ENCODE measurements at regions not wholly inside any gene's neighbourhood (a gene's known extent, or its start where the extent isn't known, plus 50 kb on each side); places are given as distances from the start of the nearest gene placed in this dataset.

GRCh38 chr11:122246874-122247273 lies 130.9 kb upstream of the BLID start:
- no peak for DNase-seq (ENCODE audit: low spot score)
- Mint-ChIP-seq H3K9me3 (no peaks in the 10 kb centered on the region), H3K36me3 (ENCODE audit: low read depth) (no peaks in the 10 kb centered on the region), H3K4me3 (no peak overlapping the region), H3K27ac (no peak overlapping the region), H3K27me3 (ENCODE audit: insufficient read depth) (no peaks in the 10 kb centered on the region), H3K4me1 (ENCODE audit: low read depth) (no peaks in the 10 kb centered on the region)
- intact Hi-C loops (cut with micrococcal nuclease), result no loop called here

DNA sequence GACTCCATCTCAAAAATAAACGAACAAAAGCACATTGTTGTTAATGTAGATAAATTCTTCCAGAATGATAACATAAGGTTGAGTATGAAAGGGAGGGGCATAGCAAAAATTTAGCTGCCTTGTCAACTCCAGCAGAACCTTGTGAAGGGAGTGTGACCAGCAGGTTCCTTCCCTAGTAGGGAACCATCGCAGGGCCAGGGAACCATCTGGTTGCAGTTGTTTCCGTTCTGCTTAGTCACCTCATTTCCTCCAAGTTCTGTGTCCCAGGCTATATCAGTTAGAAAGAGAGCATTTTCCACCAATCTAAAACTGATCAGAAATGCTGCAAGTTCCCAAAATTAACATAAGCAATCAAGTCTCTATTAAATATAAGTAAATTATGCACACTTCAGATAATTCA lies 126.7 kb upstream of the BLID start:
- Mint-ChIP-seq H3K27me3 (ENCODE audit: insufficient read depth) (no peaks in the 10 kb centered on the region), H3K27ac (no peak overlapping the region), H3K4me1 (ENCODE audit: low read depth) (no peaks in the 10 kb centered on the region), H3K9me3 (peaks cover 7% of the 10 kb centered on the region), H3K4me3 (no peak overlapping the region), H3K36me3 (ENCODE audit: low read depth) (no peaks in the 10 kb centered on the region)
- DNase-seq (ENCODE audit: low spot score), result no peak
- intact Hi-C loops (cut with micrococcal nuclease), result no loop called here

GRCh38 chr11:122241566-122241965 lies 125.6 kb upstream of the BLID start:
- no peaks in the 10 kb centered on the region for H3K36me3 Mint-ChIP-seq (ENCODE audit: low read depth)
- intact Hi-C loops (cut with micrococcal nuclease), result no loop called here
- H3K4me1 Mint-ChIP-seq (ENCODE audit: low read depth), result no peaks in the 10 kb centered on the region
- no peak for DNase-seq (ENCODE audit: low spot score)
- H3K27me3 Mint-ChIP-seq (ENCODE audit: insufficient read depth), result no peaks in the 10 kb centered on the region
- H3K27ac Mint-ChIP-seq, result no peak overlapping the region
- peaks cover 7% of the 10 kb centered on the region for H3K9me3 Mint-ChIP-seq
- no peak overlapping the region for H3K4me3 Mint-ChIP-seq

GRCh38 chr11:122240638-122241037 lies 124.6 kb upstream of the BLID start:
- Mint-ChIP-seq H3K36me3 (ENCODE audit: low read depth) (no peaks in the 10 kb centered on the region), H3K27ac (no peak overlapping the region), H3K4me3 (no peak overlapping the region), H3K4me1 (ENCODE audit: low read depth) (no peaks in the 10 kb centered on the region), H3K27me3 (ENCODE audit: insufficient read depth) (no peaks in the 10 kb centered on the region), H3K9me3 (peaks cover 7% of the 10 kb centered on the region)
- intact Hi-C loops (cut with micrococcal nuclease), result no loop called here
- DNase-seq (ENCODE audit: low spot score), result no peak

GRCh38 chr11:122235615-122236014 lies 119.6 kb upstream of the BLID start:
- H3K9me3 Mint-ChIP-seq, result peaks cover 7% of the 10 kb centered on the region
- H3K36me3 Mint-ChIP-seq (ENCODE audit: low read depth), result no peaks in the 10 kb centered on the region
- intact Hi-C loops (cut with micrococcal nuclease), result no loop called here
- DNase-seq (ENCODE audit: low spot score), result no peak
- H3K4me1 Mint-ChIP-seq (ENCODE audit: low read depth), result no peaks in the 10 kb centered on the region
- H3K27me3 Mint-ChIP-seq (ENCODE audit: insufficient read depth), result no peaks in the 10 kb centered on the region
- H3K27ac Mint-ChIP-seq, result no peak overlapping the region
- no peak overlapping the region for H3K4me3 Mint-ChIP-seq

DNA sequence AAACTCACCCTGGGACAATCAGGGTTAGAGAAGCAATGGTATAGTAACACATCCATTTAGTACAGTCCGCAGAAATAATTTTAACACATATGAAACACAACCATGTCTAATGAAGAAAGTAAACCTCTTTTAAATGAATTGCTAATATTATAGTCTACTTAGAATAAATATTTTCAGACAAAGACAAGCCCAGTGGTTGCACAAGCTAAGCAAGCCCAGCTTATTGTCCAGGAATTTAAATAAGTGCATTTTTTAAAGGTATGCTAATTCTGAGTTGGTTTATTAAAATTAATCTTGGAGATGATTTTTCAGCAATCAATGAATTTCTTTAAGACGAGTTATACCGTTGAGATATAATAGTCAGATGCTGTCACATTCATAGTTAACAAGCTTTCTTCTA lies 118.8 kb upstream of the BLID start:
- no peaks in the 10 kb centered on the region for H3K36me3 Mint-ChIP-seq (ENCODE audit: low read depth)
- no peaks in the 10 kb centered on the region for H3K4me1 Mint-ChIP-seq (ENCODE audit: low read depth)
- peaks cover 7% of the 10 kb centered on the region for H3K9me3 Mint-ChIP-seq
- H3K4me3 Mint-ChIP-seq, result no peak overlapping the region
- no peak overlapping the region for H3K27ac Mint-ChIP-seq
- intact Hi-C loops (cut with micrococcal nuclease), result no loop called here
- no peak for DNase-seq (ENCODE audit: low spot score)
- H3K27me3 Mint-ChIP-seq (ENCODE audit: insufficient read depth), result no peaks in the 10 kb centered on the region

GRCh38 chr11:122234257-122234656 lies 118.2 kb upstream of the BLID start:
- intact Hi-C loops (cut with micrococcal nuclease), result no loop called here
- Mint-ChIP-seq H3K4me3 (no peak overlapping the region), H3K27me3 (ENCODE audit: insufficient read depth) (no peaks in the 10 kb centered on the region), H3K4me1 (ENCODE audit: low read depth) (no peaks in the 10 kb centered on the region), H3K36me3 (ENCODE audit: low read depth) (no peaks in the 10 kb centered on the region), H3K27ac (no peak overlapping the region), H3K9me3 (peaks cover 7% of the 10 kb centered on the region)
- DNase-seq (ENCODE audit: low spot score), result no peak

DNA sequence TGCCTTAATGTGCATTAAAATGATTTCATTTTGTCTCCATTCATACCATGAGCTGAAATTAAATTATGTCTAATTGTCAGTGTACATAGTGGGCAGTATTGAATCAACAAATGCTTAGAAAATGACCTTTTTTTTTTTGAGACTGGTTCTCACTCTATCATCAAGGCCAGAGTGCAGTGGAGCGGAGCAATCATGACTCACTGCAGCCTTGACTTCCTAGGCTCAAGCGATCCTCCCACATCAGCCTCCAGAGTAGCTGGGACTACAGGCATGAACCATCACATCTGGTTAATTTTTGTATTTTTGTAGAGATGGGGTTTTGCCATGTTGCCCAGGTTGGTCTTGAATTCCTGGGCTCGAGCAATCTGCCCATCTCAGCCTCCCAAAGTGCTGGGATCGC lies 117.0 kb upstream of the BLID start:
- Mint-ChIP-seq H3K4me3 (no peak overlapping the region), H3K4me1 (ENCODE audit: low read depth) (no peaks in the 10 kb centered on the region), H3K9me3 (no peaks in the 10 kb centered on the region), H3K36me3 (ENCODE audit: low read depth) (no peaks in the 10 kb centered on the region), H3K27ac (no peak overlapping the region), H3K27me3 (ENCODE audit: insufficient read depth) (no peaks in the 10 kb centered on the region)
- intact Hi-C loops (cut with micrococcal nuclease), result no loop called here
- no peak for DNase-seq (ENCODE audit: low spot score)

DNA sequence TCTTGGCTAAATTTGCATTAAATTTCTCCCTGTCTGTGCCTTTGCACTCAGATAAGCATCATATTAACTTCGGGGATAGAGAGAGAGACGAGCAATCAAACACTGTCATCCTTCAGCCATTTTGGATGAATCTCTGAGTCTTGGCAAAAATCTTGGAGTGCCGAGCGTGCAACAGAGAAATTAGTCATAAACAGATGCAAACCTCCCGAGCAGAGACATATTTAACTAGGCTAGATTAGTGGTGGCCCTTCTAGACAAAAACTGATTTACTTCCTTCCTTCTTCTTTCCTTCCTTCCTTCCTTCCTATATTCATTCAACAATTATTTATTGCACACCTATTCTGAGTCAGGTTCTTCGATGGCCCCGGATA lies 114.4 kb upstream of the BLID start:
- Mint-ChIP-seq H3K27ac (no peak overlapping the region), H3K9me3 (no peaks in the 10 kb centered on the region), H3K4me3 (no peak overlapping the region), H3K27me3 (ENCODE audit: insufficient read depth) (peaks cover 1% of the 10 kb centered on the region), H3K4me1 (ENCODE audit: low read depth) (no peaks in the 10 kb centered on the region), H3K36me3 (ENCODE audit: low read depth) (no peaks in the 10 kb centered on the region)
- no peak for DNase-seq (ENCODE audit: low spot score)
- intact Hi-C loops (cut with micrococcal nuclease), result no loop called here

DNA sequence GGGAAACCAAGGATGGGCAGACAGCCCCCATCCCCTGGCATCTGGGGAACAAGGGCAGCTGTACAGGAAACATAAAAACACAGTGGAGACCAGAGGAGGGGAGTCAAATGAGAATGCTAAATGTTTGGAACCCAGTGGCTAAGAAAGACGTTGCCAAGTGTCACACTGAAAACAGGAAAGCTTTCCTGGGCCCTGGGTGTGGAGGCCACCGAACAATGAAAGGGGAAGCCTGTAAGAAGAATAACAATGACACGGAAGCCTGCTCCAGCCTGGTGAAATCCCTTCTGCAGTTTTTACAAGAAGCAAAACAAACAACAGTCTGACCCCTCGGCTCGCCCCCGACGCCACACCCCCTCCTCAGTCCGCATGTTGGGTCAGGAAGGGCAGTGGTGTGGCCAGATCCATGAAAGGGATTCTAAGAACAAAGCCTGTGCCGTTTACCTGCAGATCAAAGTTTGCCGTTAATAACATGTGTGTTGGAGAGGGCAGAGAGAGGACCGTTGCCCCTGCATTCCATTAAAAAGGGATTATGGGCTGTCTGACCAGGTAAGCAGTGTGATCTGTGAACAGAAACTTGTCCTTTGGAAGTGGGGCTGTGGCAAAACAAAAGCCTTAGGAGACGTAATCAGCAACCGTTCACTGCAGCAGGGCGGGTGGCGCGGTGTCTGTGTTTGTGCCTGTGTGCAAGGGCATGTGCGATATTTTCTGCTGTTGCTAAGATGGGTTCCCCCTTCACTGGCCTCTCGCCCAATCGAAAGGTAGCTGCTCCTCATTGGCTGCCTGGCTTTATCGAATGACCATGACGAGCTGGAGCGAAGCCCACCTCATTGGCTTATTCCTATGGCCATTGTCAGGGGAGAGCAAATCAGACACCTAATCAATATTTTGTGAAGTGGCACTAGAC lies 113.7 kb upstream of the BLID start:
- Mint-ChIP-seq H3K4me3 (no peak overlapping the region), H3K9me3 (no peaks in the 10 kb centered on the region), H3K36me3 (ENCODE audit: low read depth) (no peaks in the 10 kb centered on the region), H3K4me1 (ENCODE audit: low read depth) (no peaks in the 10 kb centered on the region), H3K27me3 (ENCODE audit: insufficient read depth) (peaks cover 1% of the 10 kb centered on the region), H3K27ac (no peak overlapping the region)
- DNase-seq (ENCODE audit: low spot score), result no peak
- intact Hi-C loops (cut with micrococcal nuclease), result no loop called here

- Mint-ChIP-seq H3K27ac (no peak overlapping the region), H3K4me3 (no peak overlapping the region), H3K36me3 (ENCODE audit: low read depth) (no peaks in the 10 kb centered on the region), H3K27me3 (ENCODE audit: insufficient read depth) (peaks cover 1% of the 10 kb centered on the region), H3K9me3 (no peaks in the 10 kb centered on the region), H3K4me1 (ENCODE audit: low read depth) (no peaks in the 10 kb centered on the region)
- no peak for DNase-seq (ENCODE audit: low spot score)
- intact Hi-C loops (cut with micrococcal nuclease), result no loop called here
Observed at GRCh38 chr11:122229078-122229477, 113.1 kb upstream of the BLID start.

DNA sequence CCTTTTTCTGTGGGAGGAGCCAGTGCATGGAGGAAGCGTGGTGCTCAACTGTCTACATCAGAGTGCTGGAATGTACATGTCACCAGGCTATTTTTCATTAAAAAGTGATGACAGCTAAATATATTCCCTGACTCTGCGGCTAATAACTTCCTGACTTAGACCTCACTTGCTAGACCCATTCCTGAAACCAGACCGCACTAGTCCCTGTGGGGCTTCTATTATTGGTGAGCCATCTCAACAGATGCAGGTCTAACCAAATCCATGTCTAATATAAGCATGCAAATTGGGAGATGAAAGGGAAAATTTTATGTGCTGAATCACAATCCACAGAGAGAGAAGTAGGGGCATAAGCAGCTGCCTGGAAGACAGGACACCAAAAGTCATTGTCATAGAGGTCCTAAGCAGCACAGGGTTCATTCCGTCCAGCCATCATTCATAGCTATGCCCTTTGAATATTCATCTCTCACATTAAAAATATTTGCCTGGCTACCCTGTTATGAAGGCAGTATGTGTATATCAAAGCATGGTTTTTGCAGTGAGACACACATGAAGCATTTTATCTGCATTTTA lies 110.9 kb upstream of the BLID start:
- Mint-ChIP-seq H3K27ac (no peak overlapping the region), H3K9me3 (no peaks in the 10 kb centered on the region), H3K27me3 (ENCODE audit: insufficient read depth) (peaks cover 1% of the 10 kb centered on the region), H3K36me3 (ENCODE audit: low read depth) (no peaks in the 10 kb centered on the region), H3K4me3 (no peak overlapping the region), H3K4me1 (ENCODE audit: low read depth) (no peaks in the 10 kb centered on the region)
- intact Hi-C loops (cut with micrococcal nuclease), result no loop called here
- DNase-seq (ENCODE audit: low spot score), result no peak

GRCh38 chr11:122224867-122225266 lies 108.9 kb upstream of the BLID start:
- H3K36me3 Mint-ChIP-seq (ENCODE audit: low read depth), result no peaks in the 10 kb centered on the region
- H3K9me3 Mint-ChIP-seq, result no peaks in the 10 kb centered on the region
- peaks cover 1% of the 10 kb centered on the region for H3K27me3 Mint-ChIP-seq (ENCODE audit: insufficient read depth)
- no peak overlapping the region for H3K27ac Mint-ChIP-seq
- no peak for DNase-seq (ENCODE audit: low spot score)
- H3K4me1 Mint-ChIP-seq (ENCODE audit: low read depth), result no peaks in the 10 kb centered on the region
- intact Hi-C loops (cut with micrococcal nuclease), result no loop called here
- no peak overlapping the region for H3K4me3 Mint-ChIP-seq

Measured in activated T-helper 1 cell treated with anti-CD3 and anti-CD28 coated beads, Interleukin-12 subunit alpha, Interleukin-12 subunit beta, Interleukin-2, Interleukin-4 antibody, amounts not matched to agents 30 ng/mL and 10 ng/mL and 1 ng/mL, durations not matched to agents 14 hours and 24 hours and 36 hours (primary cell).